AG04450 (cell line): ENCODE measurements at regions not wholly inside any gene's neighbourhood (a gene's known extent, or its start where the extent isn't known, plus 50 kb on each side); places are given as distances from the start of the nearest gene placed in this dataset.
"Not testable (repeated sequence)": the region's sequence is repeated elsewhere in the genome, so short reads cannot be mapped to it uniquely, and the experiment has no call there.

ENCODE experiments used
- CTCF ChIA-PET: fragments of 300-600, 350-600 bp; formaldehyde crosslinking; extraction: SDS; loops from one replicate; lab custom pipeline; 2022; ENCODE audit warnings: antibody characterized with exemption, inconsistent platforms; lab: Charles Lee
- POLR2A ChIA-PET: fragments of 350-600 bp; formaldehyde crosslinking; extraction: SDS; loops from one replicate; lab custom pipeline; 2021; ENCODE audit warnings: antibody characterized with exemption, inconsistent platforms; lab: Yijun Ruan, JAX
- DNase-seq: peaks from one replicate; pipeline ENCODE4 v3.0.0-alpha.2; 2011; ENCODE audit warnings: low read depth, low spot score
- H3K27ac ChIP-seq: one replicate; pipeline ENCODE4 v1.5.1; 2012; ENCODE audit warnings: low read depth, low read length, control low read depth
- H3K27me3 ChIP-seq: one replicate; pipeline ENCODE4 v1.6.0; 2012; ENCODE audit warnings: low read length; ENCODE audit not compliant: control insufficient read depth, insufficient read depth
- H3K4me3 ChIP-seq: 2 replicates; pipeline ENCODE4 v1.5.1; 2011; ENCODE audit warnings: mild to moderate bottlenecking, low read depth, low read length, control low read depth
- H3K9me3 ChIP-seq: 2 replicates; pipeline ENCODE4 v1.5.1; 2012; ENCODE audit warnings: low read length; ENCODE audit not compliant: control insufficient read depth, insufficient read depth
- CTCF ChIP-seq: IDR thresholded peaks from 2 replicates; pipeline ENCODE4 v1.5.1; 2011; ENCODE audit warnings: low read depth, low read length, control low read depth, inconsistent platforms

DNA sequence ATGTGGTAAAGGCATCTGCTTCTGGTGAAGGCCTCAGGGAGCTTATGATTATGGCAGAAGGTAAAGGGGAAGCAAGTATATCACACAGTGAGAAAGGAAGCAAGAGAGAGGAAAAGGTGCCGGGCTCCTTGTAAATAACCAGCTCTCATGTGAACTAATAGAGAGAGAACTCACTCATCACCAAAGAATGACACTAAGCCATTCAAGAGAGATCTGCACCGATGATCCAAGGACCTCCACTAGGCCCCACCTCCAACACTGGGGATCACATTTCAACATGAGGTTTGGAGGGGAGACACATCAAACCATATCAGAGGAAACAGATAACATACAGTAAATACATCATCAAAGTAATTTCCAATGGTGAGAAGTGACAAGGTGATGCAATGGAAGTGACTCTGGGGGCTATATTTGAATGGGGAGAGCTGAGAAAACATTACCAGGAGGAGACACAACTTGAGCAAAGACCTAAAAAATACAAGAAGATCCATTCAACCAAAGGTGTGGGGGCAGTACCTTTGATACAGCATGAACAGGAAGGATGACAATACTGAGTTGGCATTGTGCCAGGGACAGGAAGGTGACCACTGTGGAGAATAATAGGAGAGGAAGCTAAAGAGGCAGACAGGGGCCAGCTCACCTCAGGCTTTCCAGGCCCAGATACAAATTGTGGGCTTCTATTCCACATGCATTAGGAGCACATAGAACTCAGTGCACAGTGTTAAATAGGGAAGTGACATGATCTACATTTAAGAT is 134.4 kb upstream of the GRIP1 start:
- ChIA-PET CTCF (no interaction called here), POLR2A (no interaction called here)
- Histone ChIP-seq H3K27me3 (no peaks in the 10 kb centered on the region), H3K27ac (no peak overlapping the region), H3K4me3 (no peak overlapping the region), H3K9me3 (no peaks in the 10 kb centered on the region)
- no peak for TF ChIP-seq CTCF
- DNase-seq = no peak

- DNase-seq = no peak
- ChIA-PET CTCF (no interaction called here), POLR2A (no interaction called here)
- Histone ChIP-seq H3K27ac (no peak overlapping the region), H3K27me3 (no peaks in the 10 kb centered on the region), H3K4me3 (no peak overlapping the region), H3K9me3 (no peaks in the 10 kb centered on the region)
- TF ChIP-seq CTCF = no peak
These were observed 140.7 kb upstream of the GRIP1 start for GRCh38 chr12:66819587-66819986.

DNA sequence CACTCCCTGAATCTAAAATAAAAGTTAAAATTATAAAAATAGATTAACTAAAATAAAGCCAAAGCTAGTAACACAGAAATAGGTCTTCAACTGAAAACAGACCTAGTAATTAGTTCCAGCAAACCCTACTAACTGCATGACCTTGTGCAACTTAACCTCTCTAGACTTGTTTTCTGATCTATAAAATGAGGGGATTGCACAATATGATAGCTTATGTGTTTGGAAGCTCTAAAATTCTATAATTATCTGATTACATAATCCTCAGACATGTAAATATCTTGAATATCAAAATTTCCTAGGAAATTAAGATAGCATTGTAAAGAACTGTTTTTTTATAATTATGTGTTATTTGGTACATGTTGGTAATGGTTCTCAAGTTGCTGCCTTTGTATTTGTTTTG is 144.1 kb upstream of the GRIP1 start:
- Histone ChIP-seq H3K27me3 (no peaks in the 10 kb centered on the region), H3K9me3 (no peaks in the 10 kb centered on the region), H3K4me3 (no peak overlapping the region), H3K27ac (no peak overlapping the region)
- DNase-seq = no peak
- no peak for TF ChIP-seq CTCF
- CTCF ChIA-PET = no interaction called here
- POLR2A ChIA-PET = no interaction called here

GRCh38 chr12:66823857-66824570 is 145.1 kb upstream of the GRIP1 start:
- H3K9me3 ChIP-seq = no peaks in the 10 kb centered on the region
- no peaks in the 10 kb centered on the region for H3K27me3 ChIP-seq
- ChIA-PET CTCF (interaction anchor here (0.5 to 1.2 kb wide), 2 partner anchors 34 to 37 kb away, joined by 3 read pairs; no protein-coding TSS in a partner anchor), POLR2A (no interaction called here)
- H3K4me3 ChIP-seq = no peak overlapping the region
- no peak for DNase-seq
- no peak for TF ChIP-seq CTCF
- no peak overlapping the region for H3K27ac ChIP-seq

- CTCF ChIA-PET, H3K4me3 ChIP-seq, H3K9me3 ChIP-seq, H3K27me3 ChIP-seq, POLR2A ChIA-PET, DNase-seq, H3K27ac ChIP-seq: not testable (repeated sequence)
These were observed 147.0 kb upstream of the GRIP1 start for GRCh38 chr12:66825921-66826320.
